Osteocyte (in vitro differentiated cells): ENCODE measurements at regions not wholly inside any gene's neighbourhood (a gene's known extent, or its start where the extent isn't known, plus 50 kb on each side); places are given as distances from the start of the nearest gene placed in this dataset.
"Not testable (repeated sequence)": the region's sequence is repeated elsewhere in the genome, so short reads cannot be mapped to it uniquely, and the experiment has no call there.

ENCODE experiments used
- DNase-seq: peaks from one replicate; pipeline ENCODE4 v3.0.0; 2021; ENCODE audit warnings: mixed read lengths; ENCODE audit not compliant: unreplicated experiment; ENCODE audit errors: extremely low spot score
- H3K27ac Mint-ChIP-seq: one replicate; pipeline ENCODE4 v1.8.0; 2021; ENCODE audit warnings: mild to moderate bottlenecking, mixed read lengths; ENCODE audit not compliant: unreplicated experiment
- H3K27me3 Mint-ChIP-seq: one replicate; pipeline ENCODE4 v1.8.0; 2021; ENCODE audit warnings: mixed read lengths; ENCODE audit not compliant: unreplicated experiment
- H3K36me3 Mint-ChIP-seq: one replicate; pipeline ENCODE4 v1.8.0; 2021; ENCODE audit warnings: mixed read lengths; ENCODE audit not compliant: unreplicated experiment
- H3K4me1 Mint-ChIP-seq: one replicate; pipeline ENCODE4 v1.8.0; 2021; ENCODE audit warnings: mixed read lengths; ENCODE audit not compliant: unreplicated experiment
- H3K4me3 Mint-ChIP-seq: one replicate; pipeline ENCODE4 v1.8.0; 2021; ENCODE audit warnings: mild to moderate bottlenecking, moderate library complexity, mixed read lengths; ENCODE audit not compliant: unreplicated experiment
- H3K9me3 Mint-ChIP-seq: one replicate; pipeline ENCODE4 v1.8.0; 2021; ENCODE audit warnings: mixed read lengths; ENCODE audit not compliant: unreplicated experiment
- TF ChIP-seq, protein P1 (sequence below): fragments of 200-600 bp; sonication (generic); IDR thresholded peaks from 2 replicates; pipeline ENCODE4 v1.5.0; 2021; ENCODE audit warnings: antibody characterized with exemption, mild to moderate bottlenecking, moderate library complexity

DNA sequence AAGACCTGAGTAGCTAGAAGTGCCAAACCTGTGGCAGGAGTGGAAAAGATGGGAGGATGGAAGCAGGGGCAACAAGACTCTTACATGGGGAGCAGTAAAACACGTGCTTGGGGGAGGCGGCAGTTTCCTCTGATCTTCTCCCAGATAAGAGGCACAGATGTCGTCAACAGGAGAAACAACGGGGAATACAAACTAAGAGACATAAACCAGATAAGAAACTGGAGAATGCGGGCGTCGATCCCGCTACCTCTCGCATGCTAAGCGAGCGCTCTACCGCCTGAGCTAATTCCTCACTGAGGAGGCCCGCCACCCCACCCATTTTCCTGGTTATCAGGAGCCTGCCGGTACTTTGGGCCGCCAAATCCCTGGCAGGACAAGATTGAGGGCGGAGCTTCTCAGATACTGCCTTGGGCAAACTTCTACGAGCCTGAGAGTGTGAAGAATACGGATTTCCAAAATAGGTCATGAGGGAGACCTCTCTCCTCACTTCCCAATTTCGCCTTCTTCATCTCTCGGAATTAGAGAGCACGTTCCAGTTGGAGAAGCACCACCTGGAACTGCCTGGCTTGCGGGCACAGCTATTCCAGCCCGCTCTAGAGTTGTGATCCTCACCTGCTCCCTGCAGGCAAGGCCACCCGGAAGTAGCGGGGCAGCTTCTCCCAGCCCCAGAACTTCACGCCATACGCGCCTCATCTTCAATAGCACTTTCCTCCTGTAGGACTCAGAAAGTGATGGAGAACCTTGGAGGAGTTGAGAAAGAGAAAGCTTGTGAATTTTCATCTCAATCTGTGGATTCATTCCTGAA lies 496.0 kb downstream of the PRIM2 start:
- not testable (repeated sequence) for H3K4me3 Mint-ChIP-seq, H3K36me3 Mint-ChIP-seq, H3K9me3 Mint-ChIP-seq, H3K4me1 Mint-ChIP-seq, DNase-seq, H3K27ac Mint-ChIP-seq
- H3K27me3 Mint-ChIP-seq: peaks cover 34% of the 10 kb centered on the region

DNA sequence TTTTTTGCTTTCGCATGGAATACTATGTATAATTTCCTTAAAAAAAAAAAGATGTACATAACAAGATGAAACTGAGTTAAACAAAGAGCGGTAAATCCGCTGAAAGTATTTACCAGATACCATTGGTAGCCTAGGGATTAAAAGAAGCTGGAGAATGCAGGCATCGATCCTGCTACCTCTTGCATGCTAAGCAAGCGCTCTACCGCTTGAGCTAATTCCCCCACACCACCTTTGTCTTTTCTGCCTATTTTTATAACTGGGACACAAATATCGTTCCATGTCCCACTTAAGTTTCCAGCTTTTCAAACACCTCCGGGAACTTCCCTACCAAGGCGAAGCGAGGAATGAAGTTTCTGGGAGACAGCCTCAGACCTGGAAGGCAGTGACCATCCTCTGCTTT lies 498.4 kb downstream of the PRIM2 start:
- H3K27ac Mint-ChIP-seq, H3K4me1 Mint-ChIP-seq, DNase-seq, H3K4me3 Mint-ChIP-seq, H3K36me3 Mint-ChIP-seq, H3K9me3 Mint-ChIP-seq: not testable (repeated sequence)
- peaks cover 24% of the 10 kb centered on the region for H3K27me3 Mint-ChIP-seq

DNA sequence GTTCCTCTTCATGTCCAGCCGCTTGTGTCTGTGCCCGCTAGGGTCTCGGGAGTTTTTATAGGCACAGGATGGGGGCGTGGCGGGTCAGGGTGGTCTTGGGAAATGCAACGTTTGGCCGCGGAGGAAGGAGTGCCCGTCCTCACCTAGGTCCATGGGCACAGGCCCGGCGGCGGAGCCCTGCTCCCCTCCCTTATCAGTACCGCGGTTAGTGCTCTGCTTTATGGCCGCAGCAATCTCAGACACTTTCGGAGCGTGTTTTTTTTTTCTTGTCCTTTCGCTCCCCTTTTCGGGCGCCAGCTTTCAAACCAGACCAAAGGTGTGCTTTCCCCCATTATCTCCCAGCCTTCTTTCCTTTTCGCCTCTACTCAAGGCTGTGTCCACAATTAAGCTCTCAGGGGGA lies 503.9 kb downstream of the PRIM2 start:
- DNase-seq, H3K36me3 Mint-ChIP-seq, H3K27ac Mint-ChIP-seq, H3K9me3 Mint-ChIP-seq, H3K4me1 Mint-ChIP-seq: not testable (repeated sequence)
- peaks cover 26% of the 10 kb centered on the region for H3K27me3 Mint-ChIP-seq
- H3K4me3 Mint-ChIP-seq: peak overlapping the region; percentile 18

DNA sequence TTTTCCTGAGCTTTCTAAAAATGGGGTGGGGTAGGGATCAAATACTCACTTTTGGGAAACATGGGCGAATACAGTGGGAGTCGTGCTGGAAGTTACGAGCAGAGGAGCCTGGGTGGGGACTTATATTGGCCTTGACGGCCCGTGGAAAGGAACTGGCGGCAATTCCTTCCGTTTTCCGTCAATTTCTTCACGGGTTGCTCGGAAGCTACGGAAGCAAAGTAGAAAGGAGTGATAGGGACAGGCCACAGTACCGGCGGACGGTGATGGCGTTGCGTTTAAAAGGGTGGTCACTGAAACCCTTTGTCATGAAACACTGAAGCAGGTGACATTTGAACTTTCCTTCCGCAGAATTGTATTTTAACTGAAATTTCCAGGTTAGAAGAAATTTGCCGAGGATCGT lies 505.0 kb downstream of the PRIM2 start:
- not testable (repeated sequence) for DNase-seq, H3K36me3 Mint-ChIP-seq, H3K27ac Mint-ChIP-seq, H3K9me3 Mint-ChIP-seq, H3K4me1 Mint-ChIP-seq, H3K4me3 Mint-ChIP-seq
- peaks cover 20% of the 10 kb centered on the region for H3K27me3 Mint-ChIP-seq

DNA sequence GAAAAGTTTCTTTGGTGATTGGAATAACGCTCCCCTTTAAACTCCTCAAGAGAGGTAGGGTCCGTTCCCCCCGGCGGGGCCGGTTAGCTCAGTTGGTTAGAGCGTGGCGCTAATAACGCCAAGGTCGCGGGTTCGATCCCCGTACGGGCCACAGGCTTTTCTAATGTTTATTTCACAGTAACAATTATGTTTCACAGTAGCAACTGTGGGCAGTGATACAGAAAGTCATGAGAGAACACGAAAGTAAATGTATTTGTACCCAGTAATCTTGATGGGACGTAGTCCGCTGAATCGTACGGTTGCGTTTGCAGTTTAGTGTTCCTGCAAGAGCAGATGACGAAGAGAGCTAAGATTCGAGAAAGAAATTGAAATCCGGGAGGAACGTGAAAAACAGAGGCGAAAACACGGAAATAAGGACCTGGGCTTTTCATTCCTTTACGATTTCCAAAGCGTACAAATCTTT lies 505.5 kb downstream of the PRIM2 start:
- Mint-ChIP-seq H3K36me3 (no peaks in the 10 kb centered on the region), H3K27ac (no peak overlapping the region), H3K4me3 (no peak overlapping the region), H3K27me3 (peaks cover 16% of the 10 kb centered on the region), H3K9me3 (no peaks in the 10 kb centered on the region), H3K4me1 (peaks cover 3% of the 10 kb centered on the region)
- TF ChIP-seq, protein P1, sequence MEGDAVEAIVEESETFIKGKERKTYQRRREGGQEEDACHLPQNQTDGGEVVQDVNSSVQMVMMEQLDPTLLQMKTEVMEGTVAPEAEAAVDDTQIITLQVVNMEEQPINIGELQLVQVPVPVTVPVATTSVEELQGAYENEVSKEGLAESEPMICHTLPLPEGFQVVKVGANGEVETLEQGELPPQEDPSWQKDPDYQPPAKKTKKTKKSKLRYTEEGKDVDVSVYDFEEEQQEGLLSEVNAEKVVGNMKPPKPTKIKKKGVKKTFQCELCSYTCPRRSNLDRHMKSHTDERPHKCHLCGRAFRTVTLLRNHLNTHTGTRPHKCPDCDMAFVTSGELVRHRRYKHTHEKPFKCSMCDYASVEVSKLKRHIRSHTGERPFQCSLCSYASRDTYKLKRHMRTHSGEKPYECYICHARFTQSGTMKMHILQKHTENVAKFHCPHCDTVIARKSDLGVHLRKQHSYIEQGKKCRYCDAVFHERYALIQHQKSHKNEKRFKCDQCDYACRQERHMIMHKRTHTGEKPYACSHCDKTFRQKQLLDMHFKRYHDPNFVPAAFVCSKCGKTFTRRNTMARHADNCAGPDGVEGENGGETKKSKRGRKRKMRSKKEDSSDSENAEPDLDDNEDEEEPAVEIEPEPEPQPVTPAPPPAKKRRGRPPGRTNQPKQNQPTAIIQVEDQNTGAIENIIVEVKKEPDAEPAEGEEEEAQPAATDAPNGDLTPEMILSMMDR: no peak
- DNase-seq: no peak

- H3K4me3 Mint-ChIP-seq, H3K9me3 Mint-ChIP-seq, H3K36me3 Mint-ChIP-seq, H3K27me3 Mint-ChIP-seq, DNase-seq, H3K27ac Mint-ChIP-seq, H3K4me1 Mint-ChIP-seq: not testable (repeated sequence)
Observed at GRCh38 chr6:57837622-57838209, 520.3 kb downstream of the PRIM2 start.

DNA sequence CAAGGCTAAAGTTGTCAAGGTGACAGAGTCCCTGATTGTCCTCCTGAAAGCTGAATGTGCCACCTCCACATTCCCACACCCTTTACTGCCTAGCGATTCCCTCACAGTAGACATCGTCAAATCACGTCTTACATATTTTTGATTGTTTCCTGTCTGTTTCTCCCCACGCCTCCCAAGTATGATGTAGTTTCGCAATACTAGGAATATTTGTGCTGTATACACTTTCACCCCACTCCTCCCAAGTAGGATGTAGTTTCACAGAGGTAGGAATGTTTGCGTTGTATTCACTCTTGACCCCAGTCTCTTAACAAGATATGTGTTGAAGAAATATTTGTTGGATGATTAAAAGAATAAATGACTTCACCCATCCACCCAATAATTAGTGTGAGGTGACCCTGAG lies 524.1 kb downstream of the PRIM2 start:
- H3K4me3 Mint-ChIP-seq, H3K4me1 Mint-ChIP-seq, H3K27me3 Mint-ChIP-seq, DNase-seq, H3K27ac Mint-ChIP-seq, H3K9me3 Mint-ChIP-seq, H3K36me3 Mint-ChIP-seq: not testable (repeated sequence)

DNA sequence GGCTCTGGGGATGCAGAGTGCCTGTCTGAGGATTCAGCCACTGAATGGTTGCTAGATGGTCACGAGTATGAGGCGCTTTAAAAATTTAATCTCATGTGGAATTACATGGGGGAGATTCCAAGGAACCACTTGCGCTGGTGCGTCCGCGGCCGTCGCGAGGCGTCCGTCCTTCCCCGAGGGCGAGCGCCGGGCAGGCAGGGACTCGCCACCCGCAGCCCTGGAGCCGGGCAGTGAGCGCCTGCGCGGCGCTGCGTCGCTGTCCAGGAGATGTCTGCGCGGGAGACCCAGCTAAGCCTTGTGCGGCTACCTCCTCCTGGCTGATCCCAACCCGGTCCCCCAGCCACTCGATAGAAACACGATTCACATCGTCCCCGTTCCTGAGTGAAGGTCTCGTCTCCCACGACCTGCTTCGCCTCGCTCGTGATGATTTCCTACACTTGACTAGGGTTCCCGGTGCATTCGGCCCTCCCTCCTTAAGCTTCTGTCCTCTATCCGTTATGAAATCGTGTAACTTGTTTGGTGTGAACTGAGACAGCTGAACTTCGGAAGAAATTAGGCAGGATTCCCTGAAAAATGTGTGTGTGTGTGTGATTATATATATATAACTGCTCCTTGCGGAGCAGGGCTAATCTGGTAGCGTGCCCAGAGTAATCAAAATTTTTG lies 536.4 kb downstream of the PRIM2 start:
- DNase-seq, H3K27me3 Mint-ChIP-seq, H3K4me1 Mint-ChIP-seq, H3K9me3 Mint-ChIP-seq, H3K4me3 Mint-ChIP-seq, H3K27ac Mint-ChIP-seq, H3K36me3 Mint-ChIP-seq: not testable (repeated sequence)

DNA sequence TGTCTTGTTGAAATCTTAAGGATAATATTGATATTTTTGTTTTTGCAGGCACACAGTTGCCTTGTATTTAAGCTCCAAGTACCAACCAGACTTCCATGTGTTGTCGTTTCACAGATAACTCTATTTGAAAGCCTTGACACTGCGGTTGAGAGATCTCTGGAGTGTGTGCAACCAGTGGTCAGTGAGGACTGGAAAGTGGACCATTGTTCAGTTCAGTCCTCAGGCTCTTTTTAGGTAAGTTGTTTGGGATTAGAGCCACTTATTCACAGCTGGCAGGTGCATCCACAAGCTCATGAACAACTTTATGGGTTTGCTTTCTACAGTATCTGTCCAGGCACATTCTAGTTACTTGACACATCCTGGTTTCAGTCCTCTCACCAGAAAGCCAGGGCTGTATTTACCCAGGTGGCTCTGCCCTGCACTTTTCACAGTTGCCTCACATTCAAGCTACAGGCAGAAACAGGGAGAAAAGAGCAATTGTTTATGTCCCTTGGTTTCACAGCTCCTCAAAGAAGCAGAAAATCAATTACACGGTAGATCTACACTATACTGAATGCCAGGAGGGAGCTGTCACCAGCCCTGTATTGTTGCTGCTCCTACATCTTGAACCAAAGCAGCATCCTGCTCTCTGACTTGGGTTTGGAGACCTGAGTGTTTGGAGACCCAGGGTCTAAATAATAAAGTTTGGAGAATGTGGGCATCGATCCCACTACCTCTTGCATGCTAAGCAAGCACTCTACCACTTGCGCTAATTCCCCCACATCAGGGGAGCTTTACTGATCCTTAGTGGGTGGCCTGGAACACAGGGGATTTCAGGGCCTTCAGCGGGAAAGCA lies 543.3 kb downstream of the PRIM2 start:
- H3K4me3 Mint-ChIP-seq, DNase-seq, H3K9me3 Mint-ChIP-seq, H3K36me3 Mint-ChIP-seq, H3K27ac Mint-ChIP-seq, H3K4me1 Mint-ChIP-seq: not testable (repeated sequence)
- peaks cover 14% of the 10 kb centered on the region for H3K27me3 Mint-ChIP-seq

- H3K27ac Mint-ChIP-seq, H3K9me3 Mint-ChIP-seq, H3K27me3 Mint-ChIP-seq, H3K4me3 Mint-ChIP-seq, H3K4me1 Mint-ChIP-seq, H3K36me3 Mint-ChIP-seq, DNase-seq: not testable (repeated sequence)
Observed at GRCh38 chr6:57870083-57870482, 552.7 kb downstream of the PRIM2 start.
